ENCODE measurements at regions not wholly inside any gene's neighbourhood (a gene's known extent, or its start where the extent isn't known, plus 50 kb on each side); places are given as distances from the start of the nearest gene placed in this dataset.

- no peaks in the 10 kb centered on the region for H4K20me1 ChIP-seq (replicated peaks; ENCODE audit: insufficient read depth)
- TF ChIP-seq EZH2phosphoT487 (IDR thresholded peaks at IDR 0.05; ENCODE audit: unreplicated experiment) (no peak), EZH2 (IDR thresholded peaks at IDR 0.05; ENCODE audit: low read depth, unreplicated experiment) (no peak), ZNF114 (CRISPR knock-in tag; IDR thresholded peaks at IDR 0.05) (no peak), ETS1 (IDR thresholded peaks at IDR 0.05) (no peak), NANOG (IDR thresholded peaks at IDR 0.05; ENCODE audit: borderline replicate concordance) (no peak), ZNF331 (CRISPR knock-in tag; IDR thresholded peaks at IDR 0.05; ENCODE audit: low read depth) (no peak), JUNB (IDR thresholded peaks at IDR 0.05; ENCODE audit: unreplicated experiment) (no peak), CTCF (conservative IDR thresholded peaks at IDR 0.05; ENCODE audit: low read depth in 2 of 2) (no peak), CREB1 (CRISPR knock-in tag; IDR thresholded peaks at IDR 0.05; ENCODE audit: low read depth) (no peak), POLR2AphosphoS5 (IDR thresholded peaks at IDR 0.05; ENCODE audit: low read depth) (no peak), STAT1 (IDR thresholded peaks at IDR 0.05; ENCODE audit: unreplicated experiment) (no peak)
- TF ChIP-seq, protein P1, sequence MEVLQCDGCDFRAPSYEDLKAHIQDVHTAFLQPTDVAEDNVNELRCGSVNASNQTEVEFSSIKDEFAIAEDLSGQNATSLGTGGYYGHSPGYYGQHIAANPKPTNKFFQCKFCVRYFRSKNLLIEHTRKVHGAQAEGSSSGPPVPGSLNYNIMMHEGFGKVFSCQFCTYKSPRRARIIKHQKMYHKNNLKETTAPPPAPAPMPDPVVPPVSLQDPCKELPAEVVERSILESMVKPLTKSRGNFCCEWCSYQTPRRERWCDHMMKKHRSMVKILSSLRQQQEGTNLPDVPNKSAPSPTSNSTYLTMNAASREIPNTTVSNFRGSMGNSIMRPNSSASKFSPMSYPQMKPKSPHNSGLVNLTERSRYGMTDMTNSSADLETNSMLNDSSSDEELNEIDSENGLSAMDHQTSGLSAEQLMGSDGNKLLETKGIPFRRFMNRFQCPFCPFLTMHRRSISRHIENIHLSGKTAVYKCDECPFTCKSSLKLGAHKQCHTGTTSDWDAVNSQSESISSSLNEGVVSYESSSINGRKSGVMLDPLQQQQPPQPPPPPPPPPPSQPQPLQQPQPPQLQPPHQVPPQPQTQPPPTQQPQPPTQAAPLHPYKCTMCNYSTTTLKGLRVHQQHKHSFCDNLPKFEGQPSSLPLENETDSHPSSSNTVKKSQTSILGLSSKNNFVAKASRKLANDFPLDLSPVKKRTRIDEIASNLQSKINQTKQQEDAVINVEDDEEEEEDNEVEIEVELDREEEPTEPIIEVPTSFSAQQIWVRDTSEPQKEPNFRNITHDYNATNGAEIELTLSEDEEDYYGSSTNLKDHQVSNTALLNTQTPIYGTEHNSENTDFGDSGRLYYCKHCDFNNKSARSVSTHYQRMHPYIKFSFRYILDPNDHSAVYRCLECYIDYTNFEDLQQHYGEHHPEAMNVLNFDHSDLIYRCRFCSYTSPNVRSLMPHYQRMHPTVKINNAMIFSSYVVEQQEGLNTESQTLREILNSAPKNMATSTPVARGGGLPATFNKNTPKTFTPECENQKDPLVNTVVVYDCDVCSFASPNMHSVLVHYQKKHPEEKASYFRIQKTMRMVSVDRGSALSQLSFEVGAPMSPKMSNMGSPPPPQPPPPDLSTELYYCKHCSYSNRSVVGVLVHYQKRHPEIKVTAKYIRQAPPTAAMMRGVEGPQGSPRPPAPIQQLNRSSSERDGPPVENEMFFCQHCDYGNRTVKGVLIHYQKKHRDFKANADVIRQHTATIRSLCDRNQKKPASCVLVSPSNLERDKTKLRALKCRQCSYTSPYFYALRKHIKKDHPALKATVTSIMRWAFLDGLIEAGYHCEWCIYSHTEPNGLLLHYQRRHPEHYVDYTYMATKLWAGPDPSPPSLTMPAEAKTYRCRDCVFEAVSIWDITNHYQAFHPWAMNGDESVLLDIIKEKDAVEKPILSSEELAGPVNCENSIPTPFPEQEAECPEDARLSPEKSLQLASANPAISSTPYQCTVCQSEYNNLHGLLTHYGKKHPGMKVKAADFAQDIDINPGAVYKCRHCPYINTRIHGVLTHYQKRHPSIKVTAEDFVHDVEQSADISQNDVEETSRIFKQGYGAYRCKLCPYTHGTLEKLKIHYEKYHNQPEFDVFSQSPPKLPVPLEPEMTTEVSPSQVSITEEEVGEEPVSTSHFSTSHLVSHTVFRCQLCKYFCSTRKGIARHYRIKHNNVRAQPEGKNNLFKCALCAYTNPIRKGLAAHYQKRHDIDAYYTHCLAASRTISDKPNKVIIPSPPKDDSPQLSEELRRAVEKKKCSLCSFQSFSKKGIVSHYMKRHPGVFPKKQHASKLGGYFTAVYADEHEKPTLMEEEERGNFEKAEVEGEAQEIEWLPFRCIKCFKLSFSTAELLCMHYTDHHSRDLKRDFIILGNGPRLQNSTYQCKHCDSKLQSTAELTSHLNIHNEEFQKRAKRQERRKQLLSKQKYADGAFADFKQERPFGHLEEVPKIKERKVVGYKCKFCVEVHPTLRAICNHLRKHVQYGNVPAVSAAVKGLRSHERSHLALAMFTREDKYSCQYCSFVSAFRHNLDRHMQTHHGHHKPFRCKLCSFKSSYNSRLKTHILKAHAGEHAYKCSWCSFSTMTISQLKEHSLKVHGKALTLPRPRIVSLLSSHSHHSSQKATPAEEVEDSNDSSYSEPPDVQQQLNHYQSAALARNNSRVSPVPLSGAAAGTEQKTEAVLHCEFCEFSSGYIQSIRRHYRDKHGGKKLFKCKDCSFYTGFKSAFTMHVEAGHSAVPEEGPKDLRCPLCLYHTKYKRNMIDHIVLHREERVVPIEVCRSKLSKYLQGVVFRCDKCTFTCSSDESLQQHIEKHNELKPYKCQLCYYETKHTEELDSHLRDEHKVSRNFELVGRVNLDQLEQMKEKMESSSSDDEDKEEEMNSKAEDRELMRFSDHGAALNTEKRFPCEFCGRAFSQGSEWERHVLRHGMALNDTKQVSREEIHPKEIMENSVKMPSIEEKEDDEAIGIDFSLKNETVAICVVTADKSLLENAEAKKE (CRISPR knock-in tag; IDR thresholded peaks at IDR 0.05): no peak
- TF ChIP-seq, protein P2, sequence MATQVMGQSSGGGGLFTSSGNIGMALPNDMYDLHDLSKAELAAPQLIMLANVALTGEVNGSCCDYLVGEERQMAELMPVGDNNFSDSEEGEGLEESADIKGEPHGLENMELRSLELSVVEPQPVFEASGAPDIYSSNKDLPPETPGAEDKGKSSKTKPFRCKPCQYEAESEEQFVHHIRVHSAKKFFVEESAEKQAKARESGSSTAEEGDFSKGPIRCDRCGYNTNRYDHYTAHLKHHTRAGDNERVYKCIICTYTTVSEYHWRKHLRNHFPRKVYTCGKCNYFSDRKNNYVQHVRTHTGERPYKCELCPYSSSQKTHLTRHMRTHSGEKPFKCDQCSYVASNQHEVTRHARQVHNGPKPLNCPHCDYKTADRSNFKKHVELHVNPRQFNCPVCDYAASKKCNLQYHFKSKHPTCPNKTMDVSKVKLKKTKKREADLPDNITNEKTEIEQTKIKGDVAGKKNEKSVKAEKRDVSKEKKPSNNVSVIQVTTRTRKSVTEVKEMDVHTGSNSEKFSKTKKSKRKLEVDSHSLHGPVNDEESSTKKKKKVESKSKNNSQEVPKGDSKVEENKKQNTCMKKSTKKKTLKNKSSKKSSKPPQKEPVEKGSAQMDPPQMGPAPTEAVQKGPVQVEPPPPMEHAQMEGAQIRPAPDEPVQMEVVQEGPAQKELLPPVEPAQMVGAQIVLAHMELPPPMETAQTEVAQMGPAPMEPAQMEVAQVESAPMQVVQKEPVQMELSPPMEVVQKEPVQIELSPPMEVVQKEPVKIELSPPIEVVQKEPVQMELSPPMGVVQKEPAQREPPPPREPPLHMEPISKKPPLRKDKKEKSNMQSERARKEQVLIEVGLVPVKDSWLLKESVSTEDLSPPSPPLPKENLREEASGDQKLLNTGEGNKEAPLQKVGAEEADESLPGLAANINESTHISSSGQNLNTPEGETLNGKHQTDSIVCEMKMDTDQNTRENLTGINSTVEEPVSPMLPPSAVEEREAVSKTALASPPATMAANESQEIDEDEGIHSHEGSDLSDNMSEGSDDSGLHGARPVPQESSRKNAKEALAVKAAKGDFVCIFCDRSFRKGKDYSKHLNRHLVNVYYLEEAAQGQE (IDR thresholded peaks at IDR 0.05; ENCODE audit: unreplicated experiment): no peak
- H3K27me3 ChIP-seq (ENCODE audit: insufficient read depth): no peaks in the 10 kb centered on the region
- DNase-seq (ENCODE audit: low spot score) (no peak), ATAC-seq (no peak)
- H2AFZ ChIP-seq: no peak overlapping the region
- H3K4me3 ChIP-seq: no peak overlapping the region
- no peak overlapping the region for H3K4me2 ChIP-seq
- H3K4me1 ChIP-seq (ENCODE audit: insufficient read depth): no peaks in the 10 kb centered on the region
- Mint-ChIP-seq H3K4me3 (no peak overlapping the region), H3K27me3 (ENCODE audit: insufficient read depth, low read depth, poor library complexity) (peaks cover 3% of the 10 kb centered on the region), H3K4me1 (no peaks in the 10 kb centered on the region; the same call in 2 of the 3 replicates), H3K36me3 (ENCODE audit: low read depth) (peaks cover 1% of the 10 kb centered on the region; the same call in 2 of the 3 replicates), H3K9me3 (no peaks in the 10 kb centered on the region), H3K27ac (no peak overlapping the region)
- H3K36me3 ChIP-seq (ENCODE audit: insufficient read depth): no peaks in the 10 kb centered on the region
- no peak overlapping the region for H3K27ac ChIP-seq (ENCODE audit: low read depth)
- no peaks in the 10 kb centered on the region for H3F3A ChIP-seq (replicated peaks; ENCODE audit: low read depth)
- H3K79me2 ChIP-seq (replicated peaks; ENCODE audit: insufficient read depth): no peaks in the 10 kb centered on the region
- H3K9me2 ChIP-seq (ENCODE audit: insufficient read depth): peaks cover 5% of the 10 kb centered on the region; the same call in 1 of the 2 replicates
Observed at GRCh38 chr17:13694934-13695333, 93.2 kb upstream of the HS3ST3A1 start.

All from GM23338 (cell line).